GM04503 (cell line): ENCODE measurements at regions not wholly inside any gene's neighbourhood (a gene's known extent, or its start where the extent isn't known, plus 50 kb on each side); places are given as distances from the start of the nearest gene placed in this dataset.
A peak's percentile ranks its signal among the peaks of the same experiment; 100 is the strongest.

Experiments used
- DNase-seq: peaks from one replicate; pipeline ENCODE4 v3.0.0-alpha.2; 2012; ENCODE audit warnings: low read depth

DNA sequence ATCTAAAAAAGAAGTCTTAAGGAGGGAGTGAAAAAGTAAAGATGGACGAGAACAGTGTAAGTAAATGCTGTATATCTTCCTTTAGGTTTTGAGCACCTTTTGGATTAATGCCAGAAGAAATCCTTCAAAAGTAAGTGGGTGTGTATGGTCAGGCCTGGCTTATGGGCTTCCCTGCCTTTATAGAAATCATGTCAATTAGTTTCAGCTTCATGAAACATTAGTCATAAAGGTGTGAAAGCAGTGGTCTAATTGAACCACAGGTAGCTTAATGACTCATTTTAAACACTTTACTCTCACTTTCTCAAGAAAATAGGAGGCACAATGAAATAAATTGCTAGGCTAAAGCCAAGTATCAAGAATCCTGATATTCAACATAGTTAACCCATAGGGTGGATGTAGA is 467.4 kb upstream of the DPPA4 start:
- DNase-seq: no peak

DNA sequence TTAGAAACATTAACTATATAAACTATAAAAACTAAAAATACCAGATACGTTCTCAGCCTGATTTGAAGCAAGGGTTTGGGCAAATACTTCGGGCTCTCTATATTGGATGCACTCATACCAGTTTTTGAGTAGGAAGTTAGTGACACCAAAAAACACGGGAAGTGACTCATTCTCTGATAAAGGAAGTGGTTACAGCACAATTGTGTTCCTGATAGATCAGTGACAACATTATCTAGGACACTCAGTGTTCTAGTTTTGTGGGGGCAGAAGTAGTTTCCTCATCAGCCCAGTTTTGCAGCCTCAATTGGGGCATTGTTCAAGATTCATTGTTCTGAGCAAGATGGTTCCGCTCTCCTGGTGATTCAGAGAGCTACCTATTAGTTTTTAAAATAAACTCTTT is 469.6 kb upstream of the DPPA4 start:
- no peak for DNase-seq

DNA sequence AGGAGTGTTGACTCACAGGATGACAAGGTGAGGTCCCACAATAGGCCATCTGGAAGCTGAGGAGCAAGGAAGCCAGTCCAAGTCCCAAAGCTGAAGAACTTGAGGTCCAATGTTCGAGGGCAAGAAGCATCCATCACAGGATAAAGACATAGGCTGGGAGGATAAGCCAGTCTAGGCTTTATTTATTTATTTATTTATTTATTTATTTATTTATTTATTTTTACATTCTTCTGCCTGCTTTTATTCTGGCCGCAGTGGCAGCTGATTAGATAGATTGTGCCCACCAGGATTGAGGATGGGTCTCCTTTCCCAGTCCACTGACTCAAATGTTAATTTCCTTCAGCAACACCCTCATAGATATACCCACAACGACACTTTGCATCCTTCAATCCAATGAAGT is 472.2 kb upstream of the DPPA4 start:
- DNase-seq: no peak

DNA sequence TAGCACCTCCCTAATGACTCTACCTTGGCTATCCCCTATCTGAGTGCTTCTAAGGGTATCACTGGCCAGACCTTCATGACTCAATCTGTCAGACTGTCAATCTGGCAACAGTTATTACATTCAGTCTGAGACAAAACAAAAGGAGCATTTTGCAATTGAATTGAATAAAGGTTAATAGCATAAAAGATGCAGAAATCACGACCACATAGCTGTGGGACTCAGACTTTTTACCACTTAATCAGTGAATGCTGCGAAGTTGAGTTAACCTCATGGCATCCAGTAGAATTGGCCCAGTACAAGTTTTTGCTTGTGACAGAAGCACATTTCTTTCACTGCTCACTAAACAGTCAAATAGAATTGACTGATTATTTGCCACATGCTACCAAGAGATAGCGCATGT is 480.7 kb upstream of the DPPA4 start:
- DNase-seq: no peak

DNA sequence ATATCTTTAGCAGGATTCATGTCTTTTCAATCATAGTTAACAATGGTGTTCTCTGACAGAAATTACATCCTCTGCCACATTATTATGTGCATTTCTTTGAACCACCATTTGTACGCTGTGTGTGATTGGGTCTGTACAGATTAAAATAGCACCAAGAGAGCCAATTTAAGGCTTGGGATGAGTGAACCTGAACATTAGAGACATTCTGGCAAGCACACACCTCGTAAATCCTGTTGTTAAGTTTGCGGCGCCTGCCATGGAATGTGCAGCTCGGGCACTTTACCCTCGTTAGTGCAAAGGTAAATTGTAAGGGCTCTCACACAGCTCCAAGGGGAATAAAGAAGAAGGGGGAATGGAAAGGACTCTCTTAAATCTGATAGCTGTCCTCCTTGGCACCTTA is 482.4 kb upstream of the DPPA4 start:
- no peak for DNase-seq

GRCh38 chr3:109825971-109826810 is 488.8 kb upstream of the DPPA4 start:
- DNase-seq: no peak

GRCh38 chr3:109831403-109831802 is 494.1 kb upstream of the DPPA4 start:
- no peak for DNase-seq

GRCh38 chr3:109835958-109836357 is 498.6 kb upstream of the DPPA4 start:
- no peak for DNase-seq

GRCh38 chr3:109851854-109852253 is 514.5 kb upstream of the DPPA4 start:
- no peak for DNase-seq

- DNase-seq: no peak
Measured at GRCh38 chr3:109852283-109852682, 514.9 kb upstream of the DPPA4 start.

DNA sequence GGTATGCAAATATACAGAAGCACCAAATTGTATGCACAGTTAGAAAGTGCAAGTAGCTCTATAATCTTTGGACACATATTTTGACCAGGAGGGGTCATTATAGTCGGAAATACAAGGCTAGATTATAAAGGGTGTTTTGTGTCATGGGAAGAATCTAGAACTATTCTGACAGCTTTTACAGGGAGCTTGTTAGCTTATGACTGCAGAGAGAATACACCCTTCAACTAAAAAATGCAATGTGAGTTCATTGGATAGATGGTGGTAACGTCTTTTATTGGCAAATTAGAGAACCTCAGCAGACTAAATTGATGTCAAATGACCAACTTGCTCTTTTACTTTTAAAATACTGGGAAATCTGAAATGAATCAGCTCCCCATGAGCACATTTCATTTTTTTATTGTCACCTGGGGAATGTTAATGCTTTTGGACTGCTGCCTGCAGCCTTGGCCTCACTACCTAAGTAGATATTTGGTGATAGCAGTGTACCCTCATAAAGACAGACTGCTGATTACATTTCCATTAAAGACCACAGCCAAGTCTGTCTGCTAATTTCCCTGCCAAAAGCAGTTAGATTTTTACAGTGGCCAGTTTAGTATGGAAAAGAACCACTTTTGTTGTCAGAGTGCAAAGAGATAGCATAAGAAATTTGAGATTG is 515.9 kb upstream of the DPPA4 start:
- DNase-seq: no peak

DNA sequence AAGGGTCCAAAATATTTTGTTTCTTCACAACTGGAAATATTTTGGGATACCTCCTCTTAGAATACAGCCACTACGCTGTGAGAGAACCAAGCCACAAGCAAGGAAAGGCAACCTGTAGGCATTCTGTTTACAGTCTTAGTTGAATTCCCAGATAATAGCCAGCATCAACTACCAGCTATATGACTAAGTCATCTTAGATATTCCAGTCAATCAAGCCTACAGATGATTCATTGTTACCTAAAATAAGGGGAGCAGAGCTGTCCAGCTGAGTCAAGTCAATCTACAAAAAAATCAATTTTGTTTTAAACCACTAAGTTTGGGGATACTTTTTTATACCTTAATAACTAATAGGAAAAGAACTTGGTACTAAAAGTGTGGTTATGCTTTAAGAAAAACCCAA is 526.4 kb upstream of the DPPA4 start:
- no peak for DNase-seq

DNA sequence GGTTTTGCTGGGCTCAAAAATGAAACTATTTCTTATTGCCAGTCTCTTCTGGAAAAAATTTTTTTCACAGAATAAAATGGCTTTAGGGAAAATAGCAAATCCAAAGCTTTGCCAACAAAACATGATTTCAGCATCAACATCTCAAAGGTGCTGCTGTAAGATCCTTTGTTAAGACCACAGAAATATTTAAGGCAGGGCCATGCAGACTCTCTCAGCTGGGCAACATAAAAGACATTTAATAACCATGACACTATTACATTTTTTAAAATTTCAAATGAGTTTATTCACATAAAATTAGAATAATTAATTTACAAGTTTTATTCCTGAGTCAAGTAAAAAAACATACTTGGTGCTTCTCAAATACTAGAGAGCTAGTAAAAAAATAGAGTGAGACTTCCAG is 527.1 kb upstream of the DPPA4 start:
- no peak for DNase-seq

- no peak for DNase-seq
Measured at GRCh38 chr3:109869586-109869985, 532.2 kb upstream of the DPPA4 start.

DNA sequence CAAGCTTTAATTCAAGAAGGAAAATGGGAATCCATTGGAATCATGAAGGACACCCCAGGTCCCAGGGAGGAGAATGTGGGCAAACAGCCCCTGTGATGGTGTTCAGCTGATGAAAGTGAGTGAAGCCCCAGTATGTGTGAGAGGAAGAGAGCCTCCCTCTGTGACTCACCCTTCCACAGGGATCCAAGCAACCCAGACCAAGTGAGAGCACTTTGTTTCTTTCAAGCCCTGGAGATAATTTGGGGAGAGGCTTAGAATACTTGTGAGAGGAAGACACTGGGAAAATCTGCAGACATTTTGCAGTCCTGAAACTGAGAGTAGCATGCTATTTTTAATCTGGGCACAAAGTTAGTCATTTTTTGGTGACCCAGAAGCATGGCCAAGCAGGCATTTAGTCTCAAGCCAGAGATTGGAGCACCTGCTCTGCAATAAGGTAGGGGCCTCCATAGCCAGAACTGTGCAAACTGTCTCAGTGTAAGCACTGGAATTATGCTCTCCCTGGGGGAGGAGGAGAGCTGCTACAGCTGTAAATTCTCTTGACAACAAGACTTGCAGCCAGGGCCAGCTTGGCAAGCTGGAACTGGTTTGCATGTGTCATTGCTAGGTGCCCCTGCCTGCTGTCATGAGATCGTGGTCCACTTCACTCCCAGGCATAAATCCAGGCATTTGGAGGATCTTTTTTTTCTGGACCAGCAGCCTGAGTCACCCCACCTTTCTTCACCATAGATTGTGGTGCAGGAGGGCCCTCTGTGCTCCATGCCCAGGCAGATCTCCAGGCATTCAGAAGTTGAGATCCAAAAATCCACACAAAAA is 537.8 kb upstream of the DPPA4 start:
- no peak for DNase-seq

DNA sequence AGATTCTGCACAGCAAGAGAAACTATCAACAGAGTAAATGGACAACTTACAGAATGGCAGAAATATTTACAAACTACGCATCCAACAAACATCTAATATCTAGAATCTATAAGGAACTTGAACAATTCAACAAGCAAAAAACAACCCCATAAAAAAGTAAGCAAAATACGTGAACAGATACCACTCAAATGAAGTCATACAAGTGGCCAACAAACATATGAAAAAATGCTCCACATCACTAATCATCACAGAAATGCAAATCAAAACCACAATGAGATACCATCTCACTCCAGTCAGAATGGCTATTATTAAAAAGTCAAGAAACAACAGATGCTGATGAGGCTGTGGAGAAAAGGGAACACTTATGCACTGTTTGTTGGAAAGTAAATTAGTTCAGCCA is 540.3 kb upstream of the DPPA4 start:
- DNase-seq: peak; percentile 10

GRCh38 chr3:109882144-109882543 is 544.8 kb upstream of the DPPA4 start:
- DNase-seq: no peak

DNA sequence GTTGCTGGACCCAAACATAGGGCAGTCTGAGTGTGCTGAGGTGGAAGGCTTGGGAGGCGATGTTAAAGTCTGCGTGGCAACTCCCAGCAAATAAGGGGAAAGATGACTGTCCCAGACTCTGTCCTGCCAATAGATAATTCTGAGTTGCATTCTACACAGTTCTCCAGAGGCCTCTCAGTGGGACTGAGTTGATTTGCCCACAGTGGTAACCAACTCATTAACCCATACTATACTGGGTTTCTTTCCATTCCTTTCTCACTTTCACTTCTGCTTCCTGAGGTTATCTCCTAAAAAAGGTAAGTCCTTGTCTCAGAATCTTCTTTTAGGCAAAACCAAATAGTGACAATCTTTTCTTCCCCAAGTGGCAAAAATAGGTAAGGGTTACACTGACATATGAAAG is 549.9 kb upstream of the DPPA4 start:
- no peak for DNase-seq

DNA sequence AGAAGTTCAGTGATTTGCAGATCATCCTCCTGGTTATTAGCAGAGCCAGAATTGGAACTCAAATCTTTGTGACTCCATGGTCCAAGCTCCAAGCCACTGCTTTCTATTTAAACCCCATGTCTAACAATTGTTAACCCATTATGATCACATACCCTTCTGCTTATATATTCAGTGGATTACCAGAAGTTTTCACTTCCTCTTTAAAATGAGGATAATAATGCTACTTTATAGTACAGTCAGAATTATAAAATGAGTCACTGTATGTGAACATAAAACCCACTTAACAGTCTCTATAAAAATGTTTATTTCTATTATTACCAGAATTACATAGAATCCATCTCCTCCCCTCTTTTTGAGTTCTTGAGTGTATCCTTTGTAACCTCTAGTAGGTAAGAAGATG is 550.7 kb upstream of the DPPA4 start:
- no peak for DNase-seq

DNA sequence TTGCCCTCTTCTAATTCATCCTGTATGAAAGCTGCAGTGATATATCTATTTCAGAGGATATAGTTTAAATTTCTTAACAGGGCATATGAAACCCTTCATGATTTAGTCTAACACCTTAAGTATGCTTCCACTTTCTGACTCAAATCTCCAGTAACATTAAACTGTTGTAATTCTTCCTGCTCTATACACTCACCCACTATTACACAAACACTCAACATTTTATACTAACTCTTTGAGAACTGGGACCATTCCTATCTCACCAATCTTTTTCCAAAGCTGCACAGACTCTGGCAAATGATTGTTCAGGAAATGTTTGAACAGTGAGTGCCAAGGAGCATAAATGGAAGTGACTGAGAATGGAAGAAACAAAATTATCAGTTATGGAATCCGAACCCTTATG is 560.4 kb upstream of the DPPA4 start:
- DNase-seq: no peak

GRCh38 chr3:109899925-109900324 is 562.6 kb upstream of the DPPA4 start:
- DNase-seq: no peak

- no peak for DNase-seq
Measured at GRCh38 chr3:109900783-109901182, 563.4 kb upstream of the DPPA4 start.

DNA sequence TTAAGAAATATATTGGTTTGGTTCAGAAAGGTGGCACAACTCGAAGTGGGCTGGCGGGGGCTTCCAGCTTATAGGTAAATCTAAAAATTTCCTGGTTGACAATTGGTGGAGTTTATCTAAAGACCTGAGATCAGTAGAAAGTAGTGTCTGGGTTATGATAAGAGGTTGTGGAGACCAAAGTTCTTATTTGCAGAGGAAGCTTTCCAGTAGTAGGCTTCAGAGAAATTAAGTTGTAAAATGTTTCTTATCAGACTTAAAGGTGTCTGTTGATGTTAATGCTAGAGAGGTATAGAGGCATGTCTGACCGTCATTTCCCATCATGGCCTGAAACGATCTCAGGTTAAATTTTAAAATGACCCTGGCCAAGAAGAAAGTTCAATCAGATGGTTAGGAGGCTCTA is 565.2 kb upstream of the DPPA4 start:
- no peak for DNase-seq
